Fibroblast of skin of right biceps (primary cell): ENCODE measurements at regions not wholly inside any gene's neighbourhood (a gene's known extent, or its start where the extent isn't known, plus 50 kb on each side); places are given as distances from the start of the nearest gene placed in this dataset.
A peak's percentile ranks its signal among the peaks of the same experiment; 100 is the strongest.
"Not testable (repeated sequence)": the region's sequence is repeated elsewhere in the genome, so short reads cannot be mapped to it uniquely, and the experiment has no call there.

Experiments
- DNase-seq: peaks from one replicate; pipeline ENCODE4 v3.0.0-alpha.2; 2013

DNA sequence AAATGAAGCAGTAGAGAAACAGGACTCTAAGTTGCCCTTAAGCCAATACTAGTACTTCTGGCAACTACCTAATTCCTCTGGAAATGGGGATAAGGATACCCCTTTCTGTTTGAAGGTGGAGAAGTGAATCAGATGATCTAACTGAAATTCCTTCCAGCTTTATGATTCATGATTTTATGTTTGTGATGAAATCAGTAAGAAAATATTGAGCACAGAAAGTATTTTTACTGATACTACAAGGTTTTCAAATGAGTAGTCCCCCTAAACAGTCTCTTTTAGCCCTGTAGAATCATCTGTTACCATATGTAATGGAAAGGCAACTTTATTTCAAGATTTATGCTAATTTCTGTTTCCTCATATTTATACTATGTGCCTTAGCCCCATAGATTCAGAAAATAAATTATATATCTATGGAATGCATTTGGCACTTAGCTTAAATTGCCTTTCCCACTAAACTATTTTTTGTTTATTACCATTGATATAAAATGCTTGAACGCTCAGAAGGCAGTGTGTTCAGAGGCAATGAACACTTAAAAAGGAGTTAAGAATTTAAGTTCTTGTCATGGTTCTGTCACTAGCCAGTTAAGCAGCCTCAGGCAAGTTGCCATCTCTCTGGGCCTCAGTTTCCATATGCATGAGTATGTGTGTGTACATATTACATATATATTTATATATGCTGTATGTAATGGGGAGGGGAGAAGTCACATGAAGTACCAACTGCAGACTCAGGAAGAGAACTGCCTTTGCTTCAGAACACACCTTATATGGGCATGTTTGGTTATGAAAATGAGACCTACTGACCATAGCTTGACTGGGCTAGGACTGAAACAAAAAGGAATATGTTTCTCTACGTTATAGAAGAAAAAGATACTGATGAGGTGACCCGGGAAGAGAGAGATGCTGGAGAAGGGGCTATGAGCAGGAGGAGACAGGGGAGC lies 97.7 kb downstream of the CDC42EP3 start:
- DNase-seq: peak; percentile 71

DNA sequence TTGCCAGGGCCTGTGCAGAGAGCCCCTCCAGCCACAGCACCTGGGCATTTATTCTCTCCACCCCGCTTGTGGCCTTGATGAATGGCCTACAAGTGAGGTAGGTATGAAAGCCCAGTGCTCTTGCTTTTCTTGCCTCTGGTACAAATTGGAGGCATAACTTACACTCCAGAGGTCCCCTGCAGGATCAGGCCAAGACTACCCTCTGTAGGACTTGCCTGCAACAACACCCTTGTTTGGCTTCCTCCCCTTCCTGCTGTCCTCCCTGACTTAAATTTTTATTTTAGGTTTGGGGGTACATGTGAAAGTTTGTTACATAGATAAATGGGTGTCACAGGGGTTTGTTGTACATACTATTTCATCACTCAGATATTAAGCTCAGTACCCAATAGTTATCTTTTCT lies 95.7 kb downstream of the CDC42EP3 start:
- DNase-seq: no peak

DNA sequence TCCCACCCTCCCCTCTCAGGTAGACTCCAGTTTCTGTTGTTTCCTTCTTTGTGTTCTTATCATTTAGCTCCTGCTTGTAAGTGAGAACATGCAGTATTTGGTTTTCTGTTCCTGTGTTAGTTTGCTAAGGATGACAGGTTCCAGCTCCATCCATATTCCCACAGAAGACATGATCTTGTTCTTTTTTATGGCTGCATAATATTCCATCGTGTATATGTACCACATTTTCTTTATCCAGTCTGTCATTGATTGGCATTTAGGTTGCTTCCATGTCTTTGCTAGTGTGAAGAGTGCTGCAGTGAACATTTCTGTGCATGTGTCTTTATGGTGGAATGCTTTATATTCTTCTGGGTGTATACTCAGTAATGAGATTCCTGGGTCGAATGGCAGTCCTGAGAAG lies 95.2 kb downstream of the CDC42EP3 start:
- DNase-seq: not testable (repeated sequence)

DNA sequence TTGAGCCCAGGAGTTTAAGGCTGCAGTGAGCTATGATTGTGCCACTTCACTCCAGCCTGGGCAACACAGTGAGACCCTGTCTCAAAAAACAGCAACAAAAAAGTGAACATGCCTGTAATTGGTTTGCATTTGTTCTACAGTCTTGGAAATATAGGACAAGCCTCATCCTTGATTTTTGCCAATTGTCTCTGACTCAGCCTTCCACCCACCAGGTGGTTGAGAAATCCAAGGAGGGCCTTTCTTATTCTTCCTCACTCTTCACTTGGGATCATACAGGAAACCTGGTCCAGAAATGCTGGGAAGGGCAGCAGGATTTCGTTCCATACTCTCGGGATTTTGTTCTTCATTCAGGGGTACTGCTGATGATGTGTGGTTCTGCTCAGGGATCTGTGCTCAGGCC lies 94.6 kb downstream of the CDC42EP3 start:
- DNase-seq: peak; percentile 41

DNA sequence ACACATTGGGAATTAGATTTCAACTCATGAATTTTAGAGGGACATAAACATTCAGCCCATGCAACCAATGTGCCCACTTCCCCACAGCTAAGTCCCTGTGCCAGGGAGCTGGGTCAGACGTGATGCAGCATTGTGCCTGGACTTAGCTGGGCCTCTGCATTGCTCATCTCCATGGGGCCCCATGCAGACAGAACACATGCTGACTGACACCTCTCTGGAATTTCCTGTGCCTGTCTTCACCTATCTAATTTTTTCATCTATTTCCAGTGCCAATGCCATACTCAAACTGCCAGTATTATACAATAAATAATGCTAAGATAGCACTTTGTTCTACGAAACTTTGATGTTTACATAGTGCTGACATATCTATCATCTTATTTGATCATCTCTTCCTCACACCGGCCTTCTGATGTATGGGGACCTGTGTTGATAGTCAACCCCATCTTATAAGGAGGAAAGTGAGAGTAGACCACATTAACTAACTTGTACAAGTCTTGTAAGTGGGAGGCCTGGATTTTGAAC lies 92.2 kb downstream of the CDC42EP3 start:
- DNase-seq: no peak

DNA sequence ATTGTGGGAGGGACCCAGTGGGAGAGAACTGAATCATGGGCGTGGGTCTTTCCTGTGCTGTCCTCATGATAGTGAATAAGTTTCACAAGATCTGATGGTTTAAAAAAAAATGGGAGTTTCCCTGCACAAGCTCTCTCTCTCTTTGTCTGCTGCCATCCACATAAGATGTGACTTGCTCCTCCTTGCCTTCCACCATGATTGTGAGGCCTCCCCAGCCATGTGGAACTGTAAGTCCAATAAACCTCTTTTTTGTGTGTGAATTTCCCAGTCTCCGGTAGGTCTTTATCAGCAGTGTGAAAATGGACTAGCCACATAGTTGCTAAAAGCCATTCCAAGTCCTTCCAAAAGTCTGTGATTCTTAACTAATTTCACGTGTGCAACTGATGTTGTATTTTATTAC lies 91.5 kb downstream of the CDC42EP3 start:
- not testable (repeated sequence) for DNase-seq

DNA sequence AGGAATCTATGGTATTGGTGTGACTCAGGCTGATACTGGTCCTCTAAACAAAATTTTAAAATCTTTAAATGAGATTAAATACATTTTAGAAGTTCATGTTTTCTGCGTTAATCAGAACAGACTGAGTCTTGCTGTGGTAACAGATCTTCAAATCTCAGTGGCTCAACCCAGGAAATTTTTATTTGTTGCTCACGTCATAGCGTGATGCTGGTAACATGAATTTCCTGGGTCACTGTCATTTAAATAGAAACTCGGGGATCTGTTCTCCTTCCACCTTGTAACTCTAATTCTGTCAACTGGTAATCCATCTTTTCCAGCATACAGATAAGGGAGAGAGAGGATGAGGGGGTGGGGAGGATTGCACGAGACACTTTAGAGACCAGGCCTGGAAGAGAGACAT lies 90.0 kb downstream of the CDC42EP3 start:
- no peak for DNase-seq

DNA sequence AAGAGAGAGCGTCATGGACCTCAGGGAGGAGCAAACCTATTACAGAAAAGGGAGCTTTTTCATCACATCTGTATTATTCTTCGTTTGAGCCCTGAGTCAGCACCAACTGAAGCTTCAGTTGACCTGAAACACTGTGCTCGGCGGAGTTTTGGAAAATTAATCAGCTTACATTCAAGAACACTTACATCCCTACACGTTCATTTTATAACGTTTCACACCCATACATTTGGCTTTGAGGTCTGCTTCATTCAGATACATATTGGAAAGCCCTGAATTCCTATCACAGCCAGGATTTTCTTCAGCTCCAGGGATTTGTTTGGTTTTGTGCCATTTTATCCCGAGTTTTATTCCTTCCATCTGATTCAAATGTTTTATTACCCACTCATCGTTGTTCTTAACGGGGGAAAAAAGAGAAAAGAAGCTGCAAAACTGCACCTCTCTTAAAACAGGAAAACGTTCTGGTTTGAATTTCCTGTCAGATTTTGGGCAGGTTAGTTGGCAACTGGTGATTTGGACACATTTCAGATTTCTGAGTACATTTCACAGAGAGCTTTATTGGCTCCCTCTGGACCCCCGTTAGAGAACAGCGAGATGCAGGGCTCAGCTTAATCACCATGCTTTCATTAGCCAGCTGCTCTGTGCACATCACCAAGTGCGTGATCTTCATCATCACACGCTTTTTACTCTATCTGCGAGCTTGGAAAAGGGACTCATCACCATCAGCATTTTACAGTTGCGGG lies 88.8 kb downstream of the CDC42EP3 start:
- DNase-seq: peak; percentile 63

DNA sequence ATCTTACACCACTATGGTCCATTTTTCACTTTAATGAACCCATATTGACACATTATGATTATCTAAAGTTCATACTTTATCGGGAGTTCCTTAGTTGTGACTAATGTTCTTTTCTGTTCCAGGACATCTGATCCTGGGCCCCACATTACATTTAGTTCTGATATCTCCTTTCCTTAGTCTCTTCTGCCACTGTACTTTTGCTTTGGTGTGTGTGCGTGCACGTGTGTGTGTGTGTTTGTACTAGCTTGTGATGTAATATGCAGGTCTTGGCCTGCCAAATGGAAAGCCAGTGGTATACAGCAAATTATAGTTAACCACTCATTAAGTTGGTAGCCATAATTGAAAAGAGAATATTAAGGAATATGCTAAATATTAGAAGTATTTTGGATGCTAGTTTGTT lies 88.0 kb downstream of the CDC42EP3 start:
- peak; percentile 33 for DNase-seq

DNA sequence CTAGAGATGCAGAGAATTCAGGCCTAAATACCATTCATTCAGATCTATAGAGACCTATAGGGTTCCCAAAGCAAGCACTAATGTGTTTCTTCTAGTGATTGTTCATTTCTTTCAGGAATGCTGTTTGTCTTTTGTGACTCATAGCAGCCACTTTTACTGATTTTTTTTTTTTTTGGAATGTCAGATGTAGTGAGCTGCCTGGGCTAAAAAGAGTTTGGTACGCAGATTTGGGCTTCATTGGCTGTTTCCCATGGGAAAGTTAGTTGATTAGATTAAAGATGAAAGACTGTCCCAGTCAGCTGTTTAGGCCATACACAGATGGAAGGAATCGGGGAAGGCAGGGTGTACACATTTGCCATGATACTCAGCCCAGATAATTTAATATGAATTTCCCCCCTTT lies 87.6 kb downstream of the CDC42EP3 start:
- DNase-seq: peak; percentile 88

DNA sequence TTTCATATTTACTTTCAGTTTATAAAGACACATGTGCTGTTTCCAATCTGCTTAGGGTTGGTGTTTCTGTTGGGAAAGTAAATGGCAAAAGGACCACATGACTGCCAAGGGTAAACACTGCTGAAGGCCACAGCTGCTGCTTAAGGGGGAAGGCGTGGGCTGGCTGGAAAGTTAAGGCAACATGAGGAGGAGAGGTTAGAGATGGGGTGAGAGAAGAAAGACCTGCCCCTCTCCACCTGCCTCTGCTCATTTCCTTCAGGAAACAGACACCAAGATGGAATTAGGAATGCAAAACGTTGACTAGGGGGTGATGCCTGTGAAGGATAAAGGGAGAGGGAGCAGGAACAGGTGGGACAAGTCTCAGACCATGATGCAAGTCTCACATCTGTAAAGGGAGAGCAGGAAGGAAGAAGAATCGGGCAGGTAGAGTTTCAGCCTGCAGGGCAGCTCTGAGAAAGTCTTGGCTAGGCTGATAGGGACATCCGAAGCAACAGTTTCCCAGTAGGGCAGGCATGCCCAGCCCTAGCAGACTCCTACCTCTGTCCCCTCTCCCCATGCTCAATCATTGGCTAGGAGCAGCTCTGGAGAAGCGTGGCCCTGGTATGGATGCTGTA lies 86.0 kb downstream of the CDC42EP3 start:
- no peak for DNase-seq

DNA sequence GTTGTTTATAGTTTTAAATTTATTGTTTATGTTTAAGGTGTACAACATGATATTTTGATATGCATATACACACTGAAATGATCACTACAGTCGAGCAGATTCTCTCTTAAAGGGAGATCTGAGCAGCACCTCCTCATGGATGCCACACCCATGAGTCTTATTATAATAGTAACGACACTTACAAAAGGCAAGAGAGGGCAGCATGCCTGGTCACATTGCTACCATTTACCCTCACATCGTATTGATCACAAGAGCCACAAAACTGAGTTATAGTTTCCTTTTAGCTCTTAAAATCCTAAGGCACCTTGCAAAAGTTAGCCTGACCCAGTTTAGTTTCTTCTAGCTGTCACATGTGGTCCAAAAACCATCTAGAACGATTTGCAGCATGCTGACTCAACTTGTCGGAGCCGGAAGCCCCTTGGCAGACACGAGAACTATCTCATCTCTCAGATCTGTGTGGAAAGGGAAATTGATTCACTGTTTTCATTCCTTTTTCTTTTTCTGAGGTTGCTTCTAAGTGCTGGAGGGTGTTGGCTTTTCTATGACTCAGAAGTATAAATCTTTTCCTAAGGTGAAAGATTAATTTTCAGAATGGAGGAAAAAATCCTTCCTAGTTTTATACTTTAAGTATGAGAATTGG lies 85.3 kb downstream of the CDC42EP3 start:
- peak; percentile 97 for DNase-seq

DNA sequence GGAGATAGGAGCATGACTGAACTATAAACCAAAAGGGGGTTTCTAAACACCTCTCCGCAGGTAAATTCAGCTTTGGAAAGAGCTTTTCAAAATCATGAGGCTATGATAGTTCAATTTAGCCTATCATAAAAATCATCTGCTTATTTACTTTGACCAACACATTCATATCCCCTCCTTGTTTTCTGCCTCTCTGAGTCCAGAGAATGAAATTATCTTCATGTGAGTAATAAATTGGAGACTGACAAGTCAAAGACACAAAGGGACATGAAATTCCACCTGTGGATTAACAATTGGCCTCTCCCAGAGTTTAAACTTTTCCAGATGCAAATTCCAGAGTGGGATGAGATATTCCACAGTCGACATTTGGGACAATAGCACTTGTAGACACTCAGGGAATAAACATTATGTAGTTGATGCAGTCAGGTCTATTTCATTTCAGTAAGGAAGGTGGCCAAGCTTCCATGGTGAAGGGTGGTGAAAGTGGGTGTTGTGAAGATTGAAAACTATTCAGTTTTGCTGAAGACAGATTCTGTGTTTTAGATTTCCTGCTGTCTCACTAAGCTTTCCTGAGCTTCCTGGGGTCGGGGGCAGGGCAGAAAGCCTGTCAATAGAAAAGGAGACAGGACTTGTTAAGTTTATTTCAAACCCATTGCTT lies 84.7 kb downstream of the CDC42EP3 start:
- peak; percentile 71 for DNase-seq

DNA sequence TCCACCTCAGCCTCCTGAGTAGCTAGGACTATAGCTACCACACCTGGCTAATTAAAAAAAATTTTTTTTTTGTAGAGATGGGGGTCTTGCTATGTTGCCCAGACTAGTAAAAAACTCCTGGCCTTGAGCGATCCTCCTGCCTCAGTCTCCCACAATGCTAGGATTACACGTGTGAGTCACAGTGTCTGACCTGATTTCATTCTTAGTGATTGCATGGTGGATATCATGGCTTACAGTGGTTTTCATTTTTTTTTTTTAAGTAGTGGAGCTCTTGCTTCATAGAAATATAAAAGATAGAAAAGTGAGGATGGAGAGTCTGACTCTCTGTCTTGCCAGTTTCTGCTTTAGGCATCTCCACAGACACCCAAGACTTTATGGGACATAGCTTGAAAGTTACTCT lies 83.6 kb downstream of the CDC42EP3 start:
- no peak for DNase-seq

DNA sequence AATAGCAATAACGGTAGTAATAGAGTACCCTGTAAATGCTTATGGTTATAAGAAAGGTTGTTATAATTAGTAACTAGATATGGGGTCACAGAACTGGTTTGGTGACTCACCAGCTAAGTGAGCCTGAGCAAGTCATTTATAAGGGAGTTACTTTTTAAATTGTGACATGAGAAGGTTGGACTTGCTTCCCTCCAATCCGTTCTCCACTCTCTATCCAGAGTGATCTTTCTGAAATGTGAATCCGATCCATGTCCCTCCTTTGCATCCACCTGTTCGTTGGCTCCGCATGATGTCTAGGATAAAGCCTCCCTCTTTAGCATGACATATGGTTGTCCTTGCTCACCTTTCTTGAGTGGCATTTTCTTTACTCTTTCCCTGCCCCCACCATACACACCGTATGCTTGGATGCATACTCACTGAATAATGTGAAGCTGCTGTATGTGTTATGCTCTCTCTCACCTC lies 83.1 kb downstream of the CDC42EP3 start:
- DNase-seq: no peak

DNA sequence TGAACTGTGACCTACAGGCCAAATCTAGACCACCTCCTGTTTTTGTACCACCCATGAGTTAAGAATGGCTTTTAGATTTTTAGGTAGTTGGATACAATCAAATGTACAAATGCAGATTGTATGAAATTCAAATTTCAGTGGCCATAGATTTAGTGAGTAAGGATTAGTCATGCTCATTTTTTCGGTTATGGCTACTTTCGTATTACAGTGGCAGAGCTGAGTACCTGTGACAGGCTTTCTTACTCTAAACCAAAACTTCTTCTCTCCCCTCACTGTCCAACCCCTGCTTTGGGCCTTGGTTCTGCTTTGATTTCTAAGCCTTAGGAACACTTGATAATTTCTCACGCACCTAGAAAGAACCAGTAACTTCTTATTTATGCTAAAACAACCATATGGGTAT lies 82.1 kb downstream of the CDC42EP3 start:
- peak; percentile 54 for DNase-seq

DNA sequence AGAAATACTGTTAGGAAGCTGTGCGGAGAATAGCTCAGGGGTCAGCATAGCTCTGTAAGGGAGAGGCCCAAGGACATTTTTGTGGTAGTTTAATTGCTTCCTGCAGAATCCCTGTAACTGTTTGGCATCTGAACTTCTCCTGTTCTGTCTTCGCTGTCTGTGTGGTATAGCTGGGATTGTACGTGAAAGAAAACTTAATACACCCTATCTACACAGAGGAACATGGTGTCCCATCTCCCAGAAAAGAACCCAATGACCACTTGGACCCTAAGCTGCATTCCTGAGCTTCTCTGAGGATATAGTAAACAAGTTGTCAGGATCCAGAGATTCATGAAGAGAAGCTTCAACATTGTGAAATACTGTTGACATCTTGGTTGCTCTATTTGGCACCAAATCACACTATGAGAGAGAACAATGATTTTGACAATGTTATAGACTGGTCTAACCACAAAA lies 81.3 kb downstream of the CDC42EP3 start:
- DNase-seq: peak; percentile 81
